ENCODE measurements at regions not wholly inside any gene's neighbourhood (a gene's known extent, or its start where the extent isn't known, plus 50 kb on each side); places are given as distances from the start of the nearest gene placed in this dataset.

DNA sequence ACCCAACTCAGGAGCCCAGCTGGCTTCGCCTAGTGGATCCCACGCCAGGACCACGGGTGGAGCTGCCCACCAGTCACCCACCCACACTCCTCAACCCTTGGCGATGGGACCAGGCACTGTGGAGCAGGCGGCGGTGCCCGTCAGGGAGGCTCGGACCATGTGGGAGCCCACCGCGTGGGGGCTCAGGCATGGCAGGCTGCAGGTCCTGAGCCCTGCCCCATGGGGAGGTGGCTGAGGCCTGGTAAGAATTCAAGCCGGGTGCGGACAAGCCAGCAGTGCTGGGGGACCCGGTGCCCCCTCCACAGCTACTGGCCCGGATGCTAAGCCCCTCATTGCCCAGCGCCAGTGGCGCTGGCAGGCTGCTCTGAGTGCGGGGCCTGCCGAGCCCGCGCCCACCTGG, 123.1 kb upstream of the LGSN start:
- DNase-seq (ENCODE audit: extremely low read depth, insufficient read length): no peak
- H3K27me3 ChIP-seq (replicated peaks; ENCODE audit: control insufficient read depth, insufficient read depth, low read length): no peaks in the 10 kb centered on the region
- H3K36me3 ChIP-seq (ENCODE audit: control insufficient read depth, insufficient read depth, low read length): no peaks in the 10 kb centered on the region
- no peak overlapping the region for H3K4me3 ChIP-seq (replicated peaks; ENCODE audit: low read depth, low read length)
- TF ChIP-seq, protein P1, sequence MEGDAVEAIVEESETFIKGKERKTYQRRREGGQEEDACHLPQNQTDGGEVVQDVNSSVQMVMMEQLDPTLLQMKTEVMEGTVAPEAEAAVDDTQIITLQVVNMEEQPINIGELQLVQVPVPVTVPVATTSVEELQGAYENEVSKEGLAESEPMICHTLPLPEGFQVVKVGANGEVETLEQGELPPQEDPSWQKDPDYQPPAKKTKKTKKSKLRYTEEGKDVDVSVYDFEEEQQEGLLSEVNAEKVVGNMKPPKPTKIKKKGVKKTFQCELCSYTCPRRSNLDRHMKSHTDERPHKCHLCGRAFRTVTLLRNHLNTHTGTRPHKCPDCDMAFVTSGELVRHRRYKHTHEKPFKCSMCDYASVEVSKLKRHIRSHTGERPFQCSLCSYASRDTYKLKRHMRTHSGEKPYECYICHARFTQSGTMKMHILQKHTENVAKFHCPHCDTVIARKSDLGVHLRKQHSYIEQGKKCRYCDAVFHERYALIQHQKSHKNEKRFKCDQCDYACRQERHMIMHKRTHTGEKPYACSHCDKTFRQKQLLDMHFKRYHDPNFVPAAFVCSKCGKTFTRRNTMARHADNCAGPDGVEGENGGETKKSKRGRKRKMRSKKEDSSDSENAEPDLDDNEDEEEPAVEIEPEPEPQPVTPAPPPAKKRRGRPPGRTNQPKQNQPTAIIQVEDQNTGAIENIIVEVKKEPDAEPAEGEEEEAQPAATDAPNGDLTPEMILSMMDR (IDR thresholded peaks at IDR 0.05; ENCODE audit: insufficient read depth, low read length, poor library complexity, severe bottlenecking): no peak

DNA sequence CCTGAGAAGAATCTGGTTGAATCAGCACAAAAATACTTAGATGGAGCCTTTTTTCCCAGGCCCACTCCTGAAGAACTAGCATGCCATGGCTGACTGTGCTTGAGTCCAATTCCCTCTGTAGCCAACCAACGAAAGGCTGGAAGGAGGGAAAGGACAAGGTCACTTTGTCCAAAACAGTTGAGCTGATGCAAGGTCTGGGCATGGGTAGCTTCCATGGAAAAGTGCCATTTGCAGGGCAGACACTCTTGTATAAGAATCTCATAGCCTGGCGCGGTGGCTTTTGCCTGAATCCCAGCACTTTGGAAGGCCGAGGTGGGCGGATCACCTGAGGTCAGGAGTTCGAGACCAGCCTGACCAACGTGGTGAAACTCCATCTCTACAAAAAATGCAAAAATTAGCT, 125.0 kb upstream of the LGSN start:
- TF ChIP-seq, protein P1 (IDR thresholded peaks at IDR 0.05; ENCODE audit: insufficient read depth, low read length, poor library complexity, severe bottlenecking): no peak
- DNase-seq (ENCODE audit: extremely low read depth, insufficient read length): no peak
- Histone ChIP-seq H3K4me3 (replicated peaks; ENCODE audit: low read depth, low read length) (no peak overlapping the region), H3K36me3 (ENCODE audit: control insufficient read depth, insufficient read depth, low read length) (no peaks in the 10 kb centered on the region), H3K27me3 (replicated peaks; ENCODE audit: control insufficient read depth, insufficient read depth, low read length) (no peaks in the 10 kb centered on the region)

DNA sequence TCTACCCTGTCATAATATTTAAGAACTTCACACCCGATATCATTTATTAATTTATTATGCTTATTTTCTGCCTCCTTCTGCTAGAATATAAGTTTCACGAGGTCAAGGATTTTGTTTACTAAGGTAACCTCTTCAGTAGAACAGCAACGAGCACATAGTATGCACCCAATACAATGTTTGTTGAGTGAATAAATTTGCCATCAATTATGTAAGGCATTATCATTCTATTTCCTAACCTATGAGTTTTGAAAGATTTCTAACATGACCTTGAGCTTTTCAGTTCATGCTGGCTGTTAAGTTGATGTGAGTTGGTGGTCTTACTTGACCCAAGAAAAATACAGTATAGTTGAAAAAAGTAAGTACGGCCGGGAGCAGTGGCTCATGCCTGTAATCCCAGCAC, 125.9 kb upstream of the LOC128125822 start:
- no peaks in the 10 kb centered on the region for H3K36me3 ChIP-seq (ENCODE audit: control insufficient read depth, insufficient read depth, low read length)
- H3K27me3 ChIP-seq (replicated peaks; ENCODE audit: control insufficient read depth, insufficient read depth, low read length): no peaks in the 10 kb centered on the region
- TF ChIP-seq, protein P1 (IDR thresholded peaks at IDR 0.05; ENCODE audit: insufficient read depth, low read length, poor library complexity, severe bottlenecking): no peak
- no peak for DNase-seq (ENCODE audit: extremely low read depth, insufficient read length)
- no peak overlapping the region for H3K4me3 ChIP-seq (replicated peaks; ENCODE audit: low read depth, low read length)

DNA sequence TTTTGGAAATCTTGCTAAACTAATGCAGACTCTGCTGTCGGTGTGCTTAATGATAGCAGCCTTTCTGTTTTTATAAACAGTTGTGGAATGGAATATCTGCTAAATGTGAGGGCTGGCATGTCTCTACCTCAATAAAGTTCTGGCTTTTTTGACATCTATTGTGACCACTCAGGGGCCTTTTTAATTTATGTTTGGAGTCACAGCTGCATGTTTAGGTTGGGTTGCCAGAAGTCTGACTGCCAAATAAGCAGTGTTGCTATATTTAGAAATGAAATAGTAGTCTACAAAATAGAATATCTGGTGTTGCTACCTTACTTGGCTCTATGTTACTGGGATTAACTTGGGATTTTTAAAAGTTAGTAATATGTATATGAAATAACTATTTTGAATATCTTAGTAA, 125.1 kb upstream of the LOC128125822 start:
- DNase-seq (ENCODE audit: extremely low read depth, insufficient read length): no peak
- no peaks in the 10 kb centered on the region for H3K27me3 ChIP-seq (replicated peaks; ENCODE audit: control insufficient read depth, insufficient read depth, low read length)
- H3K4me3 ChIP-seq (replicated peaks; ENCODE audit: low read depth, low read length): no peak overlapping the region
- TF ChIP-seq, protein P1 (IDR thresholded peaks at IDR 0.05; ENCODE audit: insufficient read depth, low read length, poor library complexity, severe bottlenecking): no peak
- H3K36me3 ChIP-seq (ENCODE audit: control insufficient read depth, insufficient read depth, low read length): no peaks in the 10 kb centered on the region

DNA sequence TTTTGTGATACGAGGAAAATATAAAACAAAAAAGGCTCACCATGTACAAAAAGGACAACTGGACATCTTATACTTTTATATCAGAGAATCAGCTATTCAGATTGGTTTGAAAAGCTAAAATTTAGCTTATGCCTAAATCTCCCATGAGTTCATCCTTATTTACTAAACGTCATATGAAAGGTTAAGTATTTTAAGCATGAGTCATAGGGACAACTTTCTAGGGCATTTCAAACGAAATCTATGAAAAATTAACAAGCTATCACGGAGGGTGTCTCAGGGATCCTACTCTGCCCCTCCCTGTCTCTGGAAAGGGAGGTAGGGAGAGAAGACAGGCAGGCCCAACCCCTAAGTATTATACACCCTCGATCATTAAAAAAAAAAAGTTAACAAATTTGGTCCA, 124.1 kb upstream of the LOC128125822 start:
- H3K36me3 ChIP-seq (ENCODE audit: control insufficient read depth, insufficient read depth, low read length): no peaks in the 10 kb centered on the region
- no peak for DNase-seq (ENCODE audit: extremely low read depth, insufficient read length)
- H3K4me3 ChIP-seq (replicated peaks; ENCODE audit: low read depth, low read length): no peak overlapping the region
- TF ChIP-seq, protein P1 (IDR thresholded peaks at IDR 0.05; ENCODE audit: insufficient read depth, low read length, poor library complexity, severe bottlenecking): no peak
- H3K27me3 ChIP-seq (replicated peaks; ENCODE audit: control insufficient read depth, insufficient read depth, low read length): no peaks in the 10 kb centered on the region

DNA sequence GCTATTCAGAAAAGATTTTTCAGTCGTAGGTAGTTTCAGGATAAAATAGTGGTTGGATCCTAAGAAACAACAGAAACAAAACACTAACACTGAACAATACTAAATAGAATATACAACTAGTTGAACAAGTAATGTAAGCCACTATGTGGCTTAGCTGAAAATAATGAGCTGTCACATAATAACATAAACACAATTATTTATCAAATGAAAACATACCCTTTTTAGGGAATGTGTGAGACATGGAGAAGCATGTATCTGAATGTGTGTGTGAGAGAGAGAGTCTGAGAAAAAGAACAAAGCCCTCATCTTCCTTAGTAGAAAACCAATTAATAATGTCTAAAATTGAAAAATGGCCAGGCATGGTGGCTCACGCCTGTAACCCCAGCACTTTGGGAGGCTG, 122.6 kb upstream of the LOC128125822 start:
- no peaks in the 10 kb centered on the region for H3K36me3 ChIP-seq (ENCODE audit: control insufficient read depth, insufficient read depth, low read length)
- no peaks in the 10 kb centered on the region for H3K27me3 ChIP-seq (replicated peaks; ENCODE audit: control insufficient read depth, insufficient read depth, low read length)
- TF ChIP-seq, protein P1 (IDR thresholded peaks at IDR 0.05; ENCODE audit: insufficient read depth, low read length, poor library complexity, severe bottlenecking): no peak

More for the DNA sequence above, 122.6 kb upstream of the LOC128125822 start:
- H3K4me3 ChIP-seq (replicated peaks; ENCODE audit: low read depth, low read length): no peak overlapping the region
- DNase-seq (ENCODE audit: extremely low read depth, insufficient read length): no peak
